Hematopoietic multipotent progenitor cell treated with erythropoietin and hydrocortisone succinate and interleukin-3 and kit ligand, for 4 days (in vitro differentiated cells): ENCODE measurements at regions not wholly inside any gene's neighbourhood (a gene's known extent, or its start where the extent isn't known, plus 50 kb on each side); places are given as distances from the start of the nearest gene placed in this dataset.

Experiments used
- DNase-seq: peaks from one replicate; pipeline ENCODE4 v3.0.0-alpha.2; 2015

GRCh38 chr14:56351861-56352260 lies 227.7 kb upstream of the TMEM260 start:
- DNase-seq, result no peak

GRCh38 chr14:56352999-56353398 lies 226.6 kb upstream of the TMEM260 start:
- no peak for DNase-seq

GRCh38 chr14:56357428-56357827 lies 222.2 kb upstream of the TMEM260 start:
- DNase-seq, result no peak

- DNase-seq, result peak; percentile 60
These were observed 221.3 kb upstream of the TMEM260 start for GRCh38 chr14:56358275-56358674.

GRCh38 chr14:56358851-56359614 lies 220.6 kb upstream of the TMEM260 start:
- peak; percentile 90 for DNase-seq

- DNase-seq, result peak; percentile 52
These were observed 213.9 kb upstream of the TMEM260 start for GRCh38 chr14:56365663-56366062.

GRCh38 chr14:56367416-56367815 lies 212.2 kb upstream of the TMEM260 start:
- no peak for DNase-seq

GRCh38 chr14:56371737-56372136 lies 207.9 kb upstream of the TMEM260 start:
- DNase-seq, result no peak

GRCh38 chr14:56374421-56374820 lies 205.2 kb upstream of the TMEM260 start:
- no peak for DNase-seq

GRCh38 chr14:56378046-56378445 lies 201.6 kb upstream of the TMEM260 start:
- no peak for DNase-seq

GRCh38 chr14:56378475-56378877 lies 201.1 kb upstream of the TMEM260 start:
- peak; percentile 17 for DNase-seq

GRCh38 chr14:56379956-56380355 lies 199.6 kb upstream of the TMEM260 start:
- DNase-seq, result no peak

GRCh38 chr14:56386024-56386423 lies 193.6 kb upstream of the TMEM260 start:
- DNase-seq, result no peak

GRCh38 chr14:56390859-56391258 lies 188.7 kb upstream of the TMEM260 start:
- DNase-seq, result peak; percentile 28

- DNase-seq, result no peak
These were observed 184.6 kb upstream of the TMEM260 start for GRCh38 chr14:56394826-56395530.

GRCh38 chr14:56400109-56400825 lies 179.3 kb upstream of the TMEM260 start:
- no peak for DNase-seq

GRCh38 chr14:56412468-56413434 lies 166.8 kb upstream of the TMEM260 start:
- peak; percentile 74 for DNase-seq

- no peak for DNase-seq
These were observed 165.9 kb upstream of the TMEM260 start for GRCh38 chr14:56413721-56414120.

GRCh38 chr14:56414236-56414635 lies 165.4 kb upstream of the TMEM260 start:
- peak; percentile 24 for DNase-seq

- DNase-seq, result no peak
These were observed 163.4 kb upstream of the TMEM260 start for GRCh38 chr14:56416213-56416612.

GRCh38 chr14:56417173-56417572 lies 162.4 kb upstream of the TMEM260 start:
- DNase-seq, result peak; percentile 16

- no peak for DNase-seq
These were observed 159.8 kb upstream of the TMEM260 start for GRCh38 chr14:56419750-56420149.

GRCh38 chr14:56422221-56422620 lies 157.4 kb upstream of the TMEM260 start:
- DNase-seq, result no peak
